H7 (cell line): ENCODE measurements at regions not wholly inside any gene's neighbourhood (a gene's known extent, or its start where the extent isn't known, plus 50 kb on each side); places are given as distances from the start of the nearest gene placed in this dataset.

Experiments
- DNase-seq: peaks from one replicate; pipeline ENCODE4 v3.0.0; 2012
- H3K27me3 ChIP-seq: 2 replicates; pipeline ENCODE4 v1.6.0; 2011; ENCODE audit warnings: mild to moderate bottlenecking, low read length; ENCODE audit not compliant: control insufficient read depth, insufficient read depth
- H3K36me3 ChIP-seq: replicated peaks from 2 replicates; pipeline ENCODE4 v1.5.1; 2011; ENCODE audit warnings: low read length; ENCODE audit not compliant: control insufficient read depth, insufficient read depth
- H3K4me3 ChIP-seq: 2 replicates; pipeline ENCODE4 v1.5.1; 2011; ENCODE audit warnings: low read depth, mild to moderate bottlenecking, control low read depth, low read length, moderate library complexity; ENCODE audit not compliant: insufficient read depth

GRCh38 chr9:120016231-120016630 lies 563.7 kb downstream of the CDK5RAP2 start:
- no peaks in the 10 kb centered on the region for H3K36me3 ChIP-seq
- H3K4me3 ChIP-seq: no peak overlapping the region
- H3K27me3 ChIP-seq: no peaks in the 10 kb centered on the region
- DNase-seq: no peak

- Histone ChIP-seq H3K27me3 (no peaks in the 10 kb centered on the region), H3K36me3 (no peaks in the 10 kb centered on the region), H3K4me3 (no peak overlapping the region)
- DNase-seq: no peak
Measured at GRCh38 chr9:120014796-120015195, 565.2 kb downstream of the CDK5RAP2 start.

GRCh38 chr9:120009856-120010255 lies 570.1 kb downstream of the CDK5RAP2 start:
- DNase-seq: no peak
- no peaks in the 10 kb centered on the region for H3K36me3 ChIP-seq
- no peak overlapping the region for H3K4me3 ChIP-seq
- H3K27me3 ChIP-seq: no peaks in the 10 kb centered on the region

GRCh38 chr9:120001536-120001935 lies 578.4 kb downstream of the CDK5RAP2 start:
- Histone ChIP-seq H3K27me3 (no peaks in the 10 kb centered on the region), H3K4me3 (no peak overlapping the region), H3K36me3 (no peaks in the 10 kb centered on the region)
- no peak for DNase-seq

GRCh38 chr9:119998614-119999013 lies 581.4 kb downstream of the CDK5RAP2 start:
- no peak for DNase-seq
- H3K4me3 ChIP-seq: no peak overlapping the region
- no peaks in the 10 kb centered on the region for H3K27me3 ChIP-seq
- H3K36me3 ChIP-seq: no peaks in the 10 kb centered on the region

- Histone ChIP-seq H3K4me3 (no peak overlapping the region), H3K27me3 (no peaks in the 10 kb centered on the region; the same call in 1 of the 2 replicates), H3K36me3 (no peaks in the 10 kb centered on the region)
- DNase-seq: no peak
Measured at GRCh38 chr9:119991797-119992196, 588.2 kb downstream of the CDK5RAP2 start.

- H3K27me3 ChIP-seq: no peaks in the 10 kb centered on the region; the same call in 1 of the 2 replicates
- no peak overlapping the region for H3K4me3 ChIP-seq
- H3K36me3 ChIP-seq: no peaks in the 10 kb centered on the region
- DNase-seq: no peak
Measured at GRCh38 chr9:119986713-119987112, 593.3 kb downstream of the CDK5RAP2 start.

GRCh38 chr9:119986205-119986604 lies 593.8 kb downstream of the CDK5RAP2 start:
- H3K36me3 ChIP-seq: no peaks in the 10 kb centered on the region
- no peaks in the 10 kb centered on the region for H3K27me3 ChIP-seq
- DNase-seq: no peak

GRCh38 chr9:119974026-119974425 lies 604.8 kb upstream of the BRINP1 start:
- no peaks in the 10 kb centered on the region for H3K27me3 ChIP-seq
- no peak overlapping the region for H3K4me3 ChIP-seq
- DNase-seq: no peak
- no peaks in the 10 kb centered on the region for H3K36me3 ChIP-seq

More at GRCh38 chr9:119986205-119986604, 593.8 kb downstream of the CDK5RAP2 start:
- H3K4me3 ChIP-seq: no peak overlapping the region

GRCh38 chr9:119968836-119969707 lies 599.8 kb upstream of the BRINP1 start:
- DNase-seq: peak; percentile 77
- no peaks in the 10 kb centered on the region for H3K36me3 ChIP-seq
- no peaks in the 10 kb centered on the region for H3K27me3 ChIP-seq
- no peak overlapping the region for H3K4me3 ChIP-seq

- Histone ChIP-seq H3K36me3 (no peaks in the 10 kb centered on the region), H3K27me3 (no peaks in the 10 kb centered on the region), H3K4me3 (no peak overlapping the region)
- DNase-seq: no peak
Measured at GRCh38 chr9:119967867-119968535, 598.8 kb upstream of the BRINP1 start.

- DNase-seq: peak; percentile 79
- H3K4me3 ChIP-seq: no peak overlapping the region
- no peaks in the 10 kb centered on the region for H3K36me3 ChIP-seq
- H3K27me3 ChIP-seq: no peaks in the 10 kb centered on the region
Measured at GRCh38 chr9:119963798-119964372, 594.6 kb upstream of the BRINP1 start.

GRCh38 chr9:119963258-119963797 lies 594.1 kb upstream of the BRINP1 start:
- DNase-seq: peak; percentile 67
- no peaks in the 10 kb centered on the region for H3K27me3 ChIP-seq
- no peaks in the 10 kb centered on the region for H3K36me3 ChIP-seq
- no peak overlapping the region for H3K4me3 ChIP-seq

GRCh38 chr9:119961774-119962424 lies 592.7 kb upstream of the BRINP1 start:
- H3K27me3 ChIP-seq: no peaks in the 10 kb centered on the region
- no peak overlapping the region for H3K4me3 ChIP-seq
- DNase-seq: peak; percentile 79
- H3K36me3 ChIP-seq: no peaks in the 10 kb centered on the region
